Stimulated activated CD4-positive, alpha-beta T cell treated with anti-CD3 and anti-CD28 coated beads, TNF-alpha, amount 100 ng/mL, for 4 hours (primary cell): ENCODE measurements at regions not wholly inside any gene's neighbourhood (a gene's known extent, or its start where the extent isn't known, plus 50 kb on each side); places are given as distances from the start of the nearest gene placed in this dataset.

Source experiments
- DNase-seq, 3 experiments: peaks; one replicate each; pipeline ENCODE4 v3.0.0-alpha.2; 2020; ENCODE audit warnings: low read depth in 3 of 3

GRCh38 chr15:60093273-60094067 is 89.4 kb downstream of the FOXB1 start:
- DNase-seq, result no peak

DNA sequence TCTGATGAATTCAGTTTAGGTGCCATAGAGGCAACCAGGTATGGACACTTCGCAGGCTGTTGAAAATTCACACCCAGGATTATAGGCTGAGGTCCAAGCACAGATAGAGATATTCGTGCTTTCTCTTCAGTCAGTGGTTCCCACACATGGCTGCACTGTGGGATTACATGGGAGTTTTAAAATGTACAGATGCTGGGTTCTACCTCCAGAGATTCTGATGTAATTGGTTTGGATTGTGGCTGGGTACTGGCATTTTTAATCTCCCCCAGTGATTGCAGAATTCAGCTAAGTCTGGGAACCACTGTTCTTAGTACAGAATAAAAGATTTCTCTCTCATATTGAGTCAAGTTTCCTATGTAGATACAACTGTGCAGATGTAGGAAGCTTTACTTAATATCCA is 91.6 kb downstream of the FOXB1 start:
- DNase-seq, result no peak

GRCh38 chr15:60096157-60096556 is 92.0 kb downstream of the FOXB1 start:
- DNase-seq, result no peak

DNA sequence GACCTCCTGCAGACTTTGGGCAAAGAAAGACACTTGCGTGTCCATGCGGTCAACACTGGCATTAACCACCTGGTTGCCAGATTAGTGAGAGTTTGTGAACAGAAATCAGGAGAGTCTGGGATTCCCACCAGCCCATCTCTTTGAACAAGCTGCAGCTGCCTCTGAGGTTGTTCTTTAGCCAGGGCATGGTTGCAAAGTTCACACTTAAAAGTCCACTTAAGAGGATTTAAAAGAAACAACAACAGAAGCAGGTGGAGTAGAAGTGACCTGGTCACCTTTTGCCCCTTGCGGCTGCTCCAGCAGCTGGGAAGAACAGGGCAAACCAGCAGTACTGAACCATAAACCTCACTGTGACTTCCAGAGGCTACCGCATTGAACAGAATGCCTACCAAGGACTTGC is 97.3 kb downstream of the FOXB1 start:
- no peak for DNase-seq

DNA sequence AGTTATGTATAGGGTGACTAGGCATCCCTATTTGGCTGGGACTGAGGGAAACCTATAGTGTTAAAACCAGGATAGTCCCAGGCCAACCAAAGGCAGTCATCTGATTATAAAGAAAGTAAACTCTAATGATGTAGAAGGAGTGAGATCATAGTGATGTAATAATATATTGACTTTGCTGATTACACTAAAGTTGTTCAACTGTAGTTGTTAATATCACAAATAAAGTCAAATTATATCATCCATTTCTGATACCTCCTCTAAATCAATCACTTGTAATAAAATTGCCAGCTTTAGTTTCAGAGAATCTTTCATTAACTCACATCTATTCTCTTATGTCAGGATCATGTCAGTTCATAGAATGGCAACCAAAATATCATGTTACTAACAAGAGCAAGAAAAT is 98.6 kb downstream of the FOXB1 start:
- DNase-seq, result no peak

DNA sequence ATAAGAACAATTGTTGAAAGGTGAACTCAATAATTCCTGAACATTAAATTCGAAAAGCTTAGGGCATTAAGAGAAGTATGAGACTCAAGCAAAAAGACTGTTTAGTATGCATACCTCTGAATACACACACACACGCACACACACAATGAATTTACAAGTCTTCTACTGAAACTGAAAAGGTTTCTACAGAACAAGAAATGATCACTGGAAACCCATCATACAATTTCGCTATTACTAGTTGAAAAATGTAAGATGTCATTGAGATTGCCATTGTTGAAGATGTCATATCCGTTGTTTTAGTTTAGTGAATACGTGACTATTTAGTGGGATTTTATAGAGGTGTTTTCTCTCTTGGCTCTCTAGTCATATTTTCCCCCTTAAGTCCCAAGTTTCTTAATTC is 106.8 kb downstream of the FOXB1 start:
- DNase-seq, result no peak

GRCh38 chr15:60115579-60116380 is 111.7 kb downstream of the FOXB1 start:
- no peak for DNase-seq

DNA sequence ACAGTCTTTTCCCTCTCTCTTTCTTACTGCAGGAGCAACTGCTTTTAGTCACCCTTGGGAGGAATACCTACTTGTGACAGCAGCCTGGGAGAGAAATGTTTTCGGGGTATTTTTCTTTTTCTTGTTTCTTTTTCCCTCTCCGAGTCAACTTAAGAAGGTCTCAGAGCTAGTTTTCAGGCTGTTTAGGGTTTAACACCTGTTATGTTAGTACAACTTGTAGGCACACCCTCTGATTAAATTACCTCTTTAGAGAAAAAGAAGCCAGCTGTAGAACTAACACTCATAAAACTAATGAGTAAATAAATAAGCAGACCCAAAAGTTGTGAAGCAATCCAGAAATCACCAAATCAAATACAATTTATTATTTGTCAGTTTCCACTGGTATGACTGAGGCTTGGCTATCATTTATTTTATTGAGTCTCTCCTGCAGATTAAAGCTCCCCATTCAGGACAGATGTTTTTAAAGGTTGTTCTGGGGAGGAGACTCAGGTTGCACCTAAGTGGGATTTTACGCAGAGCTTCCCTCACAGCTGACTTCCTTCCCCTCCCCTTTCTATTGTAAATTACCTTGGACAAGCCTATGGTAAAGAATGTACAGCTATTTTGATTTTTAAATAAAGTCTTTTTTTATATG is 112.5 kb downstream of the FOXB1 start:
- DNase-seq, result no peak

DNA sequence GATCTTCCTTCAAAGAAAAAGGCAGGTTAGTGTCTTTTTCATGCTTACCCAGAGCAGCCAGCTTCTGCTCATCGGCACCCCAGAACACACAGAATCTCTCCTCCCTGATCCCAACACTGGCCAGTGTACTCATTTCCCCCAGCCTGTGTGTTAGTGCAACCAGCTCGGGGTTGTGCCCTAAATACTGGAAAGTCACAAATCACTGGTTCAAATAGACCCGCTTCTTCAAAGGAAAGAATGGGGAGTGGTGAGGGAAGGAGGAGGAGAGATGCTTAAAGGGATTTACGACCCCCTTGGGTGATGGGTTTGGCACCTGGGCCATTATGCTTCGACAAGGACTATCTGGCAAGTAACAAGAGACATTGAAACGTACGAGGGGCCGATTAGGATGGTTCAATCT is 114.0 kb downstream of the FOXB1 start:
- DNase-seq, result no peak

DNA sequence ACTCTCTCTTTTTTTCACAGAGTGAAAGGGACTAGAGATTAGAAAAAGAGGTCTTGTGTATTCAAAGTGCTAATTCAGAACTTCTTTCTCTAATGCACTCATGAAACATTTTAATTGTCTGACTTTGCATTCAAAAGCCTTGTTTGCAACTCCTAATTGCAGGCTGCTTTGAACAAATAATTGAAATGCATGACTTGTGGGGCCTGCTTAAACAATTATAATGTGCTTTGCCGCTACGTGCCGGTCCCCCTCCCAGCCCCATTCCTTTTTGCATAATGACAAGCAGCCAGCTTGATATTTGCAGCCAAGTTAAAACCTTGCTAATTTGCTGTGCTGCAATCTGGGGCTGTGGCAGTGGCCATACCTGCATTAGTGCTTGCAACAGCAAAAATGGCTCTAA is 114.5 kb downstream of the FOXB1 start:
- no peak for DNase-seq

DNA sequence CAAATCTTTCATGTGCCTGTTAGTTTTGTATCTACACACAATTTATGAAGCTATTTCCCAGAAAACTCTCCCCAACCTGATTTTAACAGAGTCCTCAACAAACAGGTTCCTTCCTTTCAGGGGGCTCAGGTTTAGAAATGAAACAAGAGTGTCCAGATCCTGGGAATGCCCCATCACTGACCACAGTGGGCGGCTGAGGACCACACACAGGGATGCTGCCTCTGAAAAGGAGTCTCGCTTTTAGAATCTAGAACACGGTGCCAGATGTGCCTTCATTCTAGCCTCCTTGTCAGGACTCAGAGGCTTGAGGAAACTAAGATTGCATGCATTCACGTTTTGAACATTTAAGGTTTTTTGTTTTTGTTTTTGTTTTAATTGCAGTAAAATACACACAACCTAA is 115.0 kb downstream of the FOXB1 start:
- no peak for DNase-seq

- no peak for DNase-seq
These were observed 116.0 kb downstream of the FOXB1 start for GRCh38 chr15:60120100-60120499.

DNA sequence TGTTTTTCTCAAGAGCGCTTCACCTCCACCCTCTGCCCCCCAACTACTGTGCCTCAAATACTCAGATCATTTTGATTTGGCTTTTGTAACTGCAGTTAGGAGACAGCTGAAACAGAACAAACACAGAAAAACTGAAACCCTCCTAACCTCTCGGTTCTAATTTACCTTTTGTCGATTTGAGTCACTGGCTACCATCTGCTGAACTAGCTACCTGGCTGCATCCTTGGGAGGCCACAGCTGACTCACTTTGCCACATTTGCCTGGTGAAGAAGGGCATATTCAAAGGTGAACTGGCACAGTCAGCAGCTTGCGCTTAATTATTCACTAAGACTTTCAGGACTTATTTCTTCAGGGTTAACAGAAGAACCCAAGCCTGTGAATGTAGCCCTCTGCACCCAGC is 117.7 kb downstream of the FOXB1 start:
- DNase-seq, result no peak

- no peak for DNase-seq
These were observed 118.6 kb downstream of the FOXB1 start for GRCh38 chr15:60122691-60123090.

GRCh38 chr15:60124460-60125070 is 120.5 kb downstream of the FOXB1 start:
- DNase-seq, result no peak

DNA sequence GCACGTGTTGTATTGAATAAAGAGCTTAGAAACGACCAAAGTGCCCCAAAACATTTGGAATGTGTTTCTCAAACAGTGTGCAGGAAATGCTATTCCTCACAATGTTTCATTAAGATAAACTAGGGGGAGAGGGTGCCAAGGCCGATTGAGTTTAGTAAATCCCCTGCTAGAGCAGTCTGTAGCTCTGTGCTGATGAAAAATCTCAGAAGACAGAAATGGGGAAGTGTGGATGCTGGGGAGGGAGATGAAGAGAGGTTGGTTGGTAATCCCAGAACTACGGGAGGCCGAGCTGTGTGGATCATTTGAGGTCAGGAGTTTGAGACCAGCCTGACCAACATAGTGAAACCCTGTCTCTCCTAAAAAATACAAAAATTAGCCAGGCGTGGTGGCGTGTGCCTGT is 121.2 kb downstream of the FOXB1 start:
- DNase-seq, result no peak

GRCh38 chr15:60126200-60126599 is 122.1 kb downstream of the FOXB1 start:
- DNase-seq, result no peak

DNA sequence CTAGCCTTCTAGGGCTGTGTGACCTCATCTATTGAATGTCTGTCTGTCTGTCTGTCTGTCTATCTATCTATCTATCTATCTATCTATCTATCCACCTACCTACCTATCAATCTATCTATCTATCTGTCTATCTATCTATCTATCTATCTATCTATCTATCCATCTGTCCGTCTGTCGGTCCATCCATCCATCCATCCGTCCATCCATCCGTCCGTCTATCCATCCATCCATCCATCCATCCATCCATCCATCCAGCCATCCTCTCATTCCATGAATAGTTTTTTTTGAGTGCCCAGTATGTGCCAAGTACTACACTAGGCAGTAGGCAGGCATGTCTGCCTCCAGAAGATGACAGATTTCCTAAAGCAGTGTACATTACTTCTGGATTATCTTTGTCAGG is 122.5 kb downstream of the FOXB1 start:
- no peak for DNase-seq

DNA sequence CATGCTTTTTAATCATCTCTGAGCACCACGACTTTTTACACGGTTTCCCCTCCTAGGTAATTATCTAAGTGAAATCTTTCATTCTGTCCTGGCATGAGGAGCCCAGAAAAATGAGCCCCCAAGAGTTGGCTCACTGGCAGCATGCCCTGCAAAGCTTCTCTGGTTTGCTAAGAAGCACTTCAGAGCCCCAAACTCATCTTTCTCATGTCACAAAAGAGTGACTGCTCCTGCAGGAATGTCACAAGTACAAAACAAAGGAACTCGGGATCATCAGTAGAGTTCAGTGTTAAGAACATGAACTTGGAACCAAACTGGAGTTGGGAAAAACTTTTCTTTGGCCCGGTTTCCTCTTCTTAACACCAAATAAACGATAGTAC is 123.9 kb downstream of the FOXB1 start:
- DNase-seq, result no peak

DNA sequence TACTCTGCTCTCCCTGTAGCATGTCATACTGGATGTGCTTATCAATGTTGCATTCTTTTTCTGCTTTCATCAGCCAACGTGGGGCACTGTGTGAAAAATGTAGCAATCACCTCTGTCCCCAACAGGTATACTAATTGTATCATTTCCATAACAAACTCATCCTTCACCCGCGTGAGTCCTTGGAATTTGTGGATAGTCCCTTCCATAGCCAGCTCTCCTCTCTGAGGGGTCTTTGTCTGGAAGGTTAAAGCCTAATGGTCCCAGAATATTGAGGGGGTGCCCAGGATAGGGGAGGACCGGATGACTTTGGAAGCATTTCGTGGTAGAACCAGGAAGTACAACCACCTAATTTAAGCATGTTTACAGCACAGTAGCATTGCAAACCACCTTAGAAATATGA is 124.6 kb downstream of the FOXB1 start:
- no peak for DNase-seq

DNA sequence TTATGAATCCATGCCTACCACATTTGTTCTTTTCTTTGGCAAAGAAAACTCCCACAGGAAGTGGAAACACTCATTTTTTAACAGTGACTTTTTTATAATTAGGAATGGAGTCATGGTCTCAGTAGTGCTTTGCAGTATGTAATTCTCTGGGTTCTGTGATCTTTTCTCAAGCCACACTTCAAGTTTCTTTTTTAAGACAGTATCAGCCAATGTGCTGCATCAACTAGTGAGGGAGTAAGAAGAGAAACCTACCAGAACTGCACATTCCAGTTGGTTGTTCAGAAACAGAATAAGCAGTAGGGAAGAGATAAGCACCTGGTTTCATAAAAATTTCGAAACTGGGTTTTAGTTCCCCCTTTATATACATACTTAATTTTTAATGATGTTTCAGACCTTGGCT is 126.3 kb downstream of the FOXB1 start:
- DNase-seq, result no peak

DNA sequence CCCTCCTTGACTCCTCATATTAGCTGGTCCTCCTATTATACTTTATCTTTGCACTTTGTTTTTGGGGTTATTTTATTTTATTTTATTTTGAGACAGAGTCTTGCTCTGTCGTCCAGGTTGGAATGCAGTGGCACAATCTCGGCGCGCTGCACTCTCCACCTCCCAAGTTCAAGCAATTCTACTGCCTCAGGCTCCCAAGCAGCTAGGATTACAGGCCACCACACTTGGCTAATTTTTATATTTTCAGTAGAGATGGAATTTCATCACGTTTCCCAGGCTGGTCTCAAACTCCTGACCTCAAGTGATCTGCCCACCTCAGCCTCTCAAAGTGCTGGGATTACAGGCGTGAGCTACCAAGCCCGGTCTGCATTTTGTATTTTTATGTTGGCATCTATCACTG is 126.7 kb downstream of the FOXB1 start:
- DNase-seq, result no peak

DNA sequence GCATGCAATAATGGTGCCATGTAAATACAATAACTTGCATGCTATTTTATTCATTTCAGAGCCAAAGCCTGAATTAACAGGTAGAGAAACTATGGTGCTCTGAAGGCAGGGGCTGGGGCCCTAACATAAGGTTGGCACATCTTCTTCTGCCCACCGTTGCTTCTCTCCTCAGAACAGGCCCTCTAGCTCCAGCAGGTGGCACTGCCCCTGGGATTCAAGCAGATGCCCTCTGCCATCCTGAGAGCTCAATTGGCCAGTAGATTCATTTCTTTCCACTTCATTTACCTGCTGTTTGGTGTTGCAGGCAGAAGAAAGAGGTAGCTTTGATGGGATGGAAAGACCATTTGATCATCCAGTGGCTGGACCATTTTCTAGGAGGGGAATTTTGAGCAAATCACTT is 130.5 kb downstream of the FOXB1 start:
- no peak for DNase-seq
